Adrenal gland (tissue), 9 donors: ENCODE measurements at regions not wholly inside any gene's neighbourhood (a gene's known extent, or its start where the extent isn't known, plus 50 kb on each side); places are given as distances from the start of the nearest gene placed in this dataset.

Experiments used
- DNase-seq, 7 donors: peaks; one replicate each; pipeline ENCODE4 v3.0.0-alpha.2; 2019 to 2020
- H3K27ac ChIP-seq, 5 donors: fragments of 200-600 bp; sonication (generic) in 4 of 5; 1 replicate in 3 of 5; 2 replicates in 2 of 5; pipeline versions ENCODE4 v1.5.1 to v1.8.0; 2016 to 2020; ENCODE audit warnings: mild to moderate bottlenecking in 1 of 5
- H3K27me3 ChIP-seq: fragments of 200-600 bp; 2 replicates; pipeline ENCODE4 v1.8.0; 2021
- H3K36me3 ChIP-seq, 2 donors: fragments of 200-600 bp; replicated peaks in 1 of 2; 1 replicate in 1 of 2; 2 replicates in 1 of 2; pipeline versions ENCODE4 v1.5.1 to v1.8.0; 2018 to 2022
- H3K4me1 ChIP-seq, 2 donors: fragments of 200-600 bp; replicated peaks in 1 of 2; 1 replicate in 1 of 2; 2 replicates in 1 of 2; pipeline versions ENCODE4 v1.5.1 to v1.8.0; 2018 to 2021
- H3K4me3 ChIP-seq, 4 donors: fragments of 200-600 bp; sonication (generic) in 3 of 4; one replicate each; pipeline ENCODE4 v1.5.1; 2016 to 2018
- H3K9me3 ChIP-seq, 3 donors: fragments of 200-600 bp; sonication (generic) in 1 of 3; replicated peaks in 1 of 3; 1 replicate in 2 of 3; 2 replicates in 1 of 3; pipeline versions ENCODE4 v1.5.1 to v1.8.0; 2016 to 2021
- CTCF ChIP-seq, 6 experiments: fragments of 450-650 bp in 4 of 6; fragments of 200-600 bp in 2 of 6; sonication (generic) in 1 of 6; IDR thresholded peaks; 1 replicate in 5 of 6; 2 replicates in 1 of 6; pipeline versions ENCODE4 v1.5.1 to v1.8.0; 2016 to 2021; ENCODE audit warnings: antibody characterized with exemption in 6 of 6, mild to moderate bottlenecking in 2 of 6, moderate library complexity in 1 of 6
- POLR2A ChIP-seq, 2 donors: fragments of 450-650 bp; IDR thresholded peaks; one replicate each; pipeline ENCODE4 v1.6.1; 2017; ENCODE audit warnings: antibody characterized with exemption in 2 of 2, mild to moderate bottlenecking in 2 of 2, moderate library complexity in 1 of 2
- WGBS, 4 donors: extraction: QIAGEN DNeasy Blood & Tissue Kit in 2 of 4; methylation state at CpG; one replicate each; pipeline versions ENCODE4 v1.1.5 to v1.1.7; 2013 to 2017; 5-methylcytosine and 5-hydroxymethylcytosine counted together
- intact Hi-C, 2 donors: fragments of 100-400 bp; cut with DNase I; formaldehyde crosslinking; loops; one replicate each; pipeline versions ENCODE4 v1.14.1 to v1.15.0; 2022 to 2023
- donor health status: healthy with polysubstance abuse.
- donor health status: Bipolar disorder and iron deficiency.
- donor health status: DM: yes; HTN: yes; CAD: no.
- donor health status: DM: no; HTN: no; CAD: no.
- donor health status: DM: no; HTN: no; CAD: no.

GRCh38 chrX:25548811-25549210, 533.0 kb upstream of the ARX start:
- Histone ChIP-seq H3K27me3 (no peaks in the 10 kb centered on the region), H3K4me3 (no peak overlapping the region), H3K9me3 (no peaks in the 10 kb centered on the region), H3K4me1 (no peaks in the 10 kb centered on the region), H3K27ac (no peak overlapping the region), H3K36me3 (no peaks in the 10 kb centered on the region)
- no peak for DNase-seq
- 64 to 79% (median 72%) methylated on average over 7 of the region's 7 CpGs for WGBS, 4 donors
- no peak for TF ChIP-seq CTCF (IDR thresholded peaks at IDR 0.05)
- TF ChIP-seq POLR2A (IDR thresholded peaks at IDR 0.05): no peak
- intact Hi-C loops: no loop called here

- WGBS, 4 donors: 53 to 68% (median 60%) methylated on average over 4 of the region's 4 CpGs
- Histone ChIP-seq H3K27ac (no peak overlapping the region), H3K9me3 (no peaks in the 10 kb centered on the region), H3K36me3 (no peaks in the 10 kb centered on the region), H3K4me1 (no peaks in the 10 kb centered on the region), H3K27me3 (no peaks in the 10 kb centered on the region), H3K4me3 (no peak overlapping the region)
- DNase-seq: no peak
- intact Hi-C loops: no loop called here
- TF ChIP-seq CTCF (IDR thresholded peaks at IDR 0.05) (no peak), POLR2A (IDR thresholded peaks at IDR 0.05) (no peak)
Measured at GRCh38 chrX:25555521-25555920, 539.8 kb upstream of the ARX start.

- Histone ChIP-seq H3K9me3 (no peaks in the 10 kb centered on the region), H3K27ac (no peak overlapping the region), H3K4me1 (no peaks in the 10 kb centered on the region), H3K4me3 (no peak overlapping the region), H3K27me3 (no peaks in the 10 kb centered on the region), H3K36me3 (no peaks in the 10 kb centered on the region)
- intact Hi-C loops: no loop called here
- no peak for DNase-seq
- TF ChIP-seq CTCF (IDR thresholded peaks at IDR 0.05) (no peak), POLR2A (IDR thresholded peaks at IDR 0.05) (no peak)
- 57 to 77% (median 68%) methylated on average over 1 to 2 of the region's 2 CpGs for WGBS, 4 donors
Measured at GRCh38 chrX:25558137-25558536, 542.4 kb upstream of the ARX start.

- Histone ChIP-seq H3K36me3 (no peaks in the 10 kb centered on the region), H3K4me3 (no peak overlapping the region), H3K27me3 (no peaks in the 10 kb centered on the region), H3K4me1 (no peaks in the 10 kb centered on the region), H3K27ac (no peak overlapping the region), H3K9me3 (no peaks in the 10 kb centered on the region)
- WGBS, 4 donors: 34 to 64% (median 57%) methylated on average over 1 of the region's 1 CpG
- TF ChIP-seq POLR2A (IDR thresholded peaks at IDR 0.05): no peak
- TF ChIP-seq CTCF (IDR thresholded peaks at IDR 0.05): no peak
- intact Hi-C loops: no loop called here
- DNase-seq: no peak
Measured at GRCh38 chrX:25561190-25561589, 545.4 kb upstream of the ARX start.
